ENCODE measurements at regions not wholly inside any gene's neighbourhood (a gene's known extent, or its start where the extent isn't known, plus 50 kb on each side); places are given as distances from the start of the nearest gene placed in this dataset.

DNA sequence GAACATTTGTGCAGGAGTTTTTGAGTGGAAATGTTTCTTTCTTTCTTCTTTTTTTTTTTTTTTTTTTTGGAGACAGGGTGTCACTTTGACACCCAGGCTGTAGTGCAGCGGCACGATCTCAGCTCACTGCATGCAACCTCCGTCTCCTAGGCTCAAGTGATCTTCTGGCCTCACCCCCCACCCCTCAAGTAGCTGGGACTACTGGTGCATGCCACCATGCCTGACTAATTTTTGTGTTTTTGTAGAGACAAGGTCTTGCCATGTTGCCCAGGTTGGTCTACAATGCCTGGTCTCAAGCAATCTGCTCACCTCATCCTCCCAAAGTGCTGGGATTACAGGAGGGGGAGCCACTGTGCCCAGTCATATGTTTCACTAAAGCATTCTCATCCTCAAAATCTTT is 69.2 kb upstream of the BCAT1 start:
- Histone ChIP-seq H3K4me3 (ENCODE audit: low read depth, low read length) (no peak overlapping the region), H3K36me3 (ENCODE audit: control insufficient read depth, insufficient read depth, low read length) (no peaks in the 10 kb centered on the region), H3K27me3 (ENCODE audit: control insufficient read depth, insufficient read depth, low read length) (no peaks in the 10 kb centered on the region)
- DNase-seq (ENCODE audit: low read depth) (no peak), FAIRE-seq (no peak)
- TF ChIP-seq, protein P1, sequence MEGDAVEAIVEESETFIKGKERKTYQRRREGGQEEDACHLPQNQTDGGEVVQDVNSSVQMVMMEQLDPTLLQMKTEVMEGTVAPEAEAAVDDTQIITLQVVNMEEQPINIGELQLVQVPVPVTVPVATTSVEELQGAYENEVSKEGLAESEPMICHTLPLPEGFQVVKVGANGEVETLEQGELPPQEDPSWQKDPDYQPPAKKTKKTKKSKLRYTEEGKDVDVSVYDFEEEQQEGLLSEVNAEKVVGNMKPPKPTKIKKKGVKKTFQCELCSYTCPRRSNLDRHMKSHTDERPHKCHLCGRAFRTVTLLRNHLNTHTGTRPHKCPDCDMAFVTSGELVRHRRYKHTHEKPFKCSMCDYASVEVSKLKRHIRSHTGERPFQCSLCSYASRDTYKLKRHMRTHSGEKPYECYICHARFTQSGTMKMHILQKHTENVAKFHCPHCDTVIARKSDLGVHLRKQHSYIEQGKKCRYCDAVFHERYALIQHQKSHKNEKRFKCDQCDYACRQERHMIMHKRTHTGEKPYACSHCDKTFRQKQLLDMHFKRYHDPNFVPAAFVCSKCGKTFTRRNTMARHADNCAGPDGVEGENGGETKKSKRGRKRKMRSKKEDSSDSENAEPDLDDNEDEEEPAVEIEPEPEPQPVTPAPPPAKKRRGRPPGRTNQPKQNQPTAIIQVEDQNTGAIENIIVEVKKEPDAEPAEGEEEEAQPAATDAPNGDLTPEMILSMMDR (IDR thresholded peaks at IDR 0.05; ENCODE audit: insufficient read depth, low read length, severe bottlenecking), result no peak

DNA sequence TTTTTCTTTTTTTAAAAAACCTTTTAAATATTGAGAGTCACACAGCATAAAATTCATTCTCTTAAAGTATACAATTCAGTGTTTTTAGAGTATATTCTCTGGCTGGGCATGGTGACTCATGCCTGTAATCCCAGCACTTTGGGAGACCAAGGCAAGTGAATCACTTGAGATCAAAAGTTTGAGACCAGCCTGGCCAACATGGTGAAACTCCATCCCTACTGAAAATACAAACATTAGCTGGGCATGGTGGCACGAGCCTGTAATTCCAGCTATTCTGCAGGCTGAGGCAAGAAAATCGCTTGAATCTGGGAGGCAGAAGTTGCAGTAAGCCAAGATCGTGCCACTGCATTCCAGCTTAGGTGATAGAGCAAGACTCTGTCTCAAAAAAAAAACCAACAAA is 68.4 kb upstream of the BCAT1 start:
- Histone ChIP-seq H3K36me3 (ENCODE audit: control insufficient read depth, insufficient read depth, low read length) (no peaks in the 10 kb centered on the region), H3K27me3 (ENCODE audit: control insufficient read depth, insufficient read depth, low read length) (no peaks in the 10 kb centered on the region), H3K4me3 (ENCODE audit: low read depth, low read length) (no peak overlapping the region)
- DNase-seq (ENCODE audit: low read depth) (peak; percentile 84), FAIRE-seq (no peak)
- TF ChIP-seq, protein P1 (IDR thresholded peaks at IDR 0.05; ENCODE audit: insufficient read depth, low read length, severe bottlenecking), result no peak

DNA sequence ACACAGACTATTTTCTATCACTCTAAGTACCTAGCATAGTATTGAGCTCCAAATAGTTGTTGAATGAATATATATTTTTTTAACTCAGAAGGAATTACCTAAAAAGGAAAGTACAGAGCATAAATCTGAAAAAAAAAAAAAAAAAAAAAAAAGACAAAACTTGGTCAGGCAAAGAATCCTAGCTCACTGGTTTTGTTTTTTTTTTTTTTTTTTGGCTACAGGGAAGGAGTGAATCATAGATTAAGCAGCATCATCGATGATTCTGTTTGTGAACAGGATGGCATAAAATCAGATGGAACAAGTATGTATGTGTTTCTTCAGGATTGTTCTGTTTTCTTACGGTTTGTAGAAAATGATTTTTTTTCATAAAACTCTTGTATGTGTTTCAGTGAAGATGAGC is 66.1 kb upstream of the BCAT1 start:
- Histone ChIP-seq H3K27me3 (ENCODE audit: control insufficient read depth, insufficient read depth, low read length) (no peaks in the 10 kb centered on the region), H3K4me3 (ENCODE audit: low read depth, low read length) (no peak overlapping the region), H3K36me3 (ENCODE audit: control insufficient read depth, insufficient read depth, low read length) (no peaks in the 10 kb centered on the region)
- TF ChIP-seq, protein P1 (IDR thresholded peaks at IDR 0.05; ENCODE audit: insufficient read depth, low read length, severe bottlenecking), result no peak
- DNase-seq (ENCODE audit: low read depth), result peak; percentile 63
- no peak for FAIRE-seq

DNA sequence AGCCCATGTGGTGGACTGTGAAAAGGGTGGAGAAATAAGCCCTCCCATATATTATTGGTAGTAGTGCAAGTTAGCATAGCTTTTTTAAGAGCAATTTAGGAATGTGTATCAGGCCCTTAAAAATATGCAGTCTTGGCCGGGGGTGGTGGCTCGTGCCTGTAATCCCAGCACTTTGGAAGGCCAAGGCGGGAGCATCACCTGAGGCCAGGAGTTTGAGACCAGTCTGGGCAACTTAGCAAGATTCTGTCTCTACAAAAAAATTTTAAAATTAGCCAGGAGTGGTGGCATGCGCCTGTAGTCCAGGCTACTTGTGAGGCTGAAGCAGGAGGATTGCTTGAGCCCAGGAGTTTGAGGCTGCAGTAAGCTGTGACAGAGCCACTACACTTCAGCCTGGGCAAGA is 64.2 kb upstream of the BCAT1 start:
- TF ChIP-seq, protein P1 (IDR thresholded peaks at IDR 0.05; ENCODE audit: insufficient read depth, low read length, severe bottlenecking), result no peak
- no peak for DNase-seq (ENCODE audit: low read depth)
- no peak for FAIRE-seq
- H3K36me3 ChIP-seq (ENCODE audit: control insufficient read depth, insufficient read depth, low read length), result no peaks in the 10 kb centered on the region
- no peak overlapping the region for H3K4me3 ChIP-seq (ENCODE audit: low read depth, low read length)
- H3K27me3 ChIP-seq (ENCODE audit: control insufficient read depth, insufficient read depth, low read length), result no peaks in the 10 kb centered on the region

DNA sequence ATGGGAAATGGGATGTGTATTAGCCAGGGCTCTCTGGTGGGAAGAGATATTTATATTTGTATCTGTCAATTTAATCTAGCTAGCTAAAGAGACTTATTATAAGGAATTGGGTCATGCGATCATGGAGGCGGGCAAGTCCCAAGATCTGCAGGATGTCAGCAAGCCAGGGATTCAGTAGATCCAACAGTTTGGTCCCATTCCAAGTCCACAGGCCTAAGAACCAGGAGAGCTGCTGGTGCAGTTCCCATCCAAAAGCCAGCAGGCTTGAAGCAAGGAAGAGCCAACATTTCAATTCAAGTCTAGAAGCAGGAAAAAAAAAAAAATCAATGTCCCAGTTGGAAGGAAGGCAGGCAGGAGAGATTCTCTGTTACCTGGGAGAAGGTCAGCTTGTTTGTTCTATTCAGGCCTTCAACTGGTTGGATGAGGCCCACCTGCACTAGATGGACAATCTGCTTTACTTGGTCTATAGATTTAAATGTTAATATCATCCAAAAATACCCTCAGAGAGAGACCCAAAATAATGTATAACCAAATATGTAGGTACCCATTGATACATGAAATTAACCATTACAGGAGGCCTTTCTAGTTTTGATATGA is 60.7 kb upstream of the BCAT1 start:
- no peaks in the 10 kb centered on the region for H3K27me3 ChIP-seq (ENCODE audit: control insufficient read depth, insufficient read depth, low read length)
- DNase-seq (ENCODE audit: low read depth), result no peak
- no peak for FAIRE-seq
- TF ChIP-seq, protein P1 (IDR thresholded peaks at IDR 0.05; ENCODE audit: insufficient read depth, low read length, severe bottlenecking), result no peak
- no peak overlapping the region for H3K4me3 ChIP-seq (ENCODE audit: low read depth, low read length)
- H3K36me3 ChIP-seq (ENCODE audit: control insufficient read depth, insufficient read depth, low read length), result no peaks in the 10 kb centered on the region

DNA sequence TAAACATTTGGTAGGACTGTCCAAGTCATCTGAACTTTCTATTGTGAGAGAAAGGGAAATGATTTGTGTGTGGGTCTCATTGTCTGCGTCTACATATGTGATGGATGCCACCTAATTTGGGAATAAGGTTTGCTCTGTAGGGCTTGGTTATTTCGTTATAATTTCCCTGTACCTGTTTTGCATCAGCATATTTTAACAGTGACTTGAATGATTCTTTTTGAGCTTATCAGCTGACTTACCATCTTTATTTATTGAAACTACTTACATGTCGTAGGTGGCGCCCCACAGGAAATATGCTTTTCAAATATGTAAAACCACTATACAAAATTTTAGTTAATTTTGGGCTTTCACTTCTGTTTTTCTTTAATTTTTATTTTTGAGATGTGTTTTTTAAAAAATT is 56.5 kb upstream of the BCAT1 start:
- TF ChIP-seq, protein P1 (IDR thresholded peaks at IDR 0.05; ENCODE audit: insufficient read depth, low read length, severe bottlenecking), result no peak
- Histone ChIP-seq H3K4me3 (ENCODE audit: low read depth, low read length) (no peak overlapping the region), H3K27me3 (ENCODE audit: control insufficient read depth, insufficient read depth, low read length) (no peaks in the 10 kb centered on the region), H3K36me3 (ENCODE audit: control insufficient read depth, insufficient read depth, low read length) (no peaks in the 10 kb centered on the region)
- FAIRE-seq (no peak), DNase-seq (ENCODE audit: low read depth) (no peak)

Data from bronchial epithelial cell (primary cell).